ENCODE measurements at regions not wholly inside any gene's neighbourhood (a gene's known extent, or its start where the extent isn't known, plus 50 kb on each side); places are given as distances from the start of the nearest gene placed in this dataset.

DNA sequence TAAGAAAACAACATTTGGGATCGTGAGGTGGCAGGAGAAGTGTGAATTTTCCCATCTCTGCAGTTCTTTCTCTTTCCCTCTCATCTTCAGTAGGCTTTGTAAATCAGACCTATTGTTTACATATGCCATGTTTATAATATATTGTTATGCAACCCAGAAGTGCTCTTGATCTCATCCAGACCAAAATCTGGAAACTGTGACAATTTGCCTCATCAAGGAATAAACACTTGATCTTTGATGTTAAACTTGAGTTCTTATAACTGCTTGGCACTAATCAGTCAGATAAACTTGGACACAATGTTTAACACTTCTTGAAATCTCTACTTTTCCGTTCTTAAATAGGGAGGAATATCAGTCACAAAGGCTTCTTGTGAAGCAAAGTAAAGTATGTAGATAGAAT, 384.7 kb downstream of the DMRT2 start:
- ChIA-PET CTCF (no interaction called here), POLR2A (no interaction called here), RAD21 (ENCODE audit: low non-redundant PET in 1 of 2, low total read pairs in 2 of 2, uncharacterized antibody in 2 of 2, unreplicated experiment in 2 of 2) (no interaction called here)
- Histone ChIP-seq H3K27ac (ENCODE audit: low read depth, low read length) (no peak overlapping the region), H3K9me3 (ENCODE audit: control insufficient read depth in 1 of 2, insufficient read depth in 1 of 2, low read depth in 1 of 2, low read length in 2 of 2) (peaks cover 0 to 5% of the 10 kb centered on the region in 2 experiments; a peak in 2 of 4 replicates), H3K4me2 (ENCODE audit: low read length) (no peak overlapping the region), H3K79me2 (ENCODE audit: insufficient read depth, low read length) (no peaks in the 10 kb centered on the region), H3K4me1 (ENCODE audit: control insufficient read depth in 1 of 2, insufficient read depth in 2 of 2, low read length in 2 of 2) (no peaks in the 10 kb centered on the region), H3K36me3 (ENCODE audit: control insufficient read depth in 1 of 2, insufficient read depth in 2 of 2, low read length in 2 of 2) (no peaks in the 10 kb centered on the region), H4K20me1 (ENCODE audit: insufficient read depth) (no peaks in the 10 kb centered on the region), H3K27me3 (ENCODE audit: insufficient read depth, low read length) (no peaks in the 10 kb centered on the region), H2AFZ (ENCODE audit: low read depth, low read length, poor library complexity, severe bottlenecking) (no peak overlapping the region), H3K4me3 (replicated peaks in 1 of 2; ENCODE audit: low read depth in 1 of 2, low read length in 2 of 2) (no peak overlapping the region), H3K9me2 (ENCODE audit: insufficient read depth) (no peaks in the 10 kb centered on the region), H3K9ac (ENCODE audit: low read length) (no peak overlapping the region)
- DNase-seq (ENCODE audit: low read depth, low spot score) (no peak), ATAC-seq (no peak)
- TF ChIP-seq EZH2phosphoT487 (IDR thresholded peaks at IDR 0.05; ENCODE audit: borderline replicate concordance): no peak
- no peak for TF ChIP-seq SIN3A (IDR thresholded peaks at IDR 0.05; ENCODE audit: low read depth)
- TF ChIP-seq ZNF274 (IDR thresholded peaks at IDR 0.05; ENCODE audit: low read depth, low read length): no peak
- no peak for TF ChIP-seq CEBPB (IDR thresholded peaks at IDR 0.05; ENCODE audit: low read depth)
- no peak for TF ChIP-seq EGR1 (IDR thresholded peaks at IDR 0.05; ENCODE audit: low read depth)
- no peak for TF ChIP-seq ZFX (IDR thresholded peaks at IDR 0.05)
- TF ChIP-seq ELF1 (IDR thresholded peaks at IDR 0.05; ENCODE audit: borderline replicate concordance, low read depth): no peak
- TF ChIP-seq, protein P1, sequence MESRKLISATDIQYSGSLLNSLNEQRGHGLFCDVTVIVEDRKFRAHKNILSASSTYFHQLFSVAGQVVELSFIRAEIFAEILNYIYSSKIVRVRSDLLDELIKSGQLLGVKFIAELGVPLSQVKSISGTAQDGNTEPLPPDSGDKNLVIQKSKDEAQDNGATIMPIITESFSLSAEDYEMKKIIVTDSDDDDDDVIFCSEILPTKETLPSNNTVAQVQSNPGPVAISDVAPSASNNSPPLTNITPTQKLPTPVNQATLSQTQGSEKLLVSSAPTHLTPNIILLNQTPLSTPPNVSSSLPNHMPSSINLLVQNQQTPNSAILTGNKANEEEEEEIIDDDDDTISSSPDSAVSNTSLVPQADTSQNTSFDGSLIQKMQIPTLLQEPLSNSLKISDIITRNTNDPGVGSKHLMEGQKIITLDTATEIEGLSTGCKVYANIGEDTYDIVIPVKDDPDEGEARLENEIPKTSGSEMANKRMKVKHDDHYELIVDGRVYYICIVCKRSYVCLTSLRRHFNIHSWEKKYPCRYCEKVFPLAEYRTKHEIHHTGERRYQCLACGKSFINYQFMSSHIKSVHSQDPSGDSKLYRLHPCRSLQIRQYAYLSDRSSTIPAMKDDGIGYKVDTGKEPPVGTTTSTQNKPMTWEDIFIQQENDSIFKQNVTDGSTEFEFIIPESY (IDR thresholded peaks at IDR 0.05; ENCODE audit: extremely low read depth, insufficient replicate concordance, low read length): no peak
- no peak for TF ChIP-seq SRF (IDR thresholded peaks at IDR 0.05; ENCODE audit: low read depth)
- BruUV-seq (replicated peaks): no TSS peak
- intact Hi-C loops (cut with micrococcal nuclease): no loop called here

DNA sequence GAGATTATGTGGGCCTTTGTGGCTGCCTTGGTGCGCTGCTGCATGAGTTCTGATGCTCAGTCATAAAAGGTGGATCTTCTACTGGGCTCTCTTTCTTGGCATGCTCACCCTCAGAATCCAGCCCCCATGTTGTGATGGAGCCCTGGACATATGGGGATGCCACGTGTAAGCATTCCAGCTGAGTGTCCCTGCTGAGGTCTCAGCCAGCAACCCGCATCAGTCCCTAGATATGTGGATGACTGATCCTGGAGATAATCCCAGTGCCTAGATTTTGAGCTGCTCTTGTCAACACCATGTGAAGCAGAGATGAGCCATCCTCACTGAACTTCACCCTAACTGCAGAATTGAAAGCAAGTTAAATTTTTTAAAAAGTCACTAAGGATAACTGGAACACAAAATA, 390.1 kb downstream of the DMRT2 start:
- H3K9me2 ChIP-seq (ENCODE audit: insufficient read depth): no peaks in the 10 kb centered on the region
- no peaks in the 10 kb centered on the region for H3K36me3 ChIP-seq (ENCODE audit: control insufficient read depth in 1 of 2, insufficient read depth in 2 of 2, low read length in 2 of 2)
- BruUV-seq (replicated peaks): no TSS peak
- ChIA-PET CTCF (no interaction called here), POLR2A (no interaction called here), RAD21 (ENCODE audit: low non-redundant PET in 1 of 2, low total read pairs in 2 of 2, uncharacterized antibody in 2 of 2, unreplicated experiment in 2 of 2) (no interaction called here)
- H3K27ac ChIP-seq (ENCODE audit: low read depth, low read length): no peak overlapping the region
- H2AFZ ChIP-seq (ENCODE audit: low read depth, low read length, poor library complexity, severe bottlenecking): no peak overlapping the region
- intact Hi-C loops (cut with micrococcal nuclease): no loop called here
- no peaks in the 10 kb centered on the region for H4K20me1 ChIP-seq (ENCODE audit: insufficient read depth)
- H3K4me1 ChIP-seq (ENCODE audit: control insufficient read depth in 1 of 2, insufficient read depth in 2 of 2, low read length in 2 of 2): no peaks in the 10 kb centered on the region
- peaks cover 8 to 17% of the 10 kb centered on the region in 2 experiments; a peak in 2 of 4 replicates for H3K9me3 ChIP-seq (ENCODE audit: control insufficient read depth in 1 of 2, insufficient read depth in 1 of 2, low read depth in 1 of 2, low read length in 2 of 2)
- H3K27me3 ChIP-seq (ENCODE audit: insufficient read depth, low read length): no peaks in the 10 kb centered on the region
- no peak overlapping the region for H3K4me3 ChIP-seq (replicated peaks in 1 of 2; ENCODE audit: low read depth in 1 of 2, low read length in 2 of 2)
- no peak overlapping the region for H3K4me2 ChIP-seq (ENCODE audit: low read length)
- no peaks in the 10 kb centered on the region for H3K79me2 ChIP-seq (ENCODE audit: insufficient read depth, low read length)
- DNase-seq (ENCODE audit: low read depth, low spot score): no peak
- no peak overlapping the region for H3K9ac ChIP-seq (ENCODE audit: low read length)
- no peak for ATAC-seq
- TF ChIP-seq EZH2phosphoT487 (IDR thresholded peaks at IDR 0.05; ENCODE audit: borderline replicate concordance): no peak
- TF ChIP-seq CEBPB (IDR thresholded peaks at IDR 0.05; ENCODE audit: low read depth): no peak
- TF ChIP-seq, protein P2, sequence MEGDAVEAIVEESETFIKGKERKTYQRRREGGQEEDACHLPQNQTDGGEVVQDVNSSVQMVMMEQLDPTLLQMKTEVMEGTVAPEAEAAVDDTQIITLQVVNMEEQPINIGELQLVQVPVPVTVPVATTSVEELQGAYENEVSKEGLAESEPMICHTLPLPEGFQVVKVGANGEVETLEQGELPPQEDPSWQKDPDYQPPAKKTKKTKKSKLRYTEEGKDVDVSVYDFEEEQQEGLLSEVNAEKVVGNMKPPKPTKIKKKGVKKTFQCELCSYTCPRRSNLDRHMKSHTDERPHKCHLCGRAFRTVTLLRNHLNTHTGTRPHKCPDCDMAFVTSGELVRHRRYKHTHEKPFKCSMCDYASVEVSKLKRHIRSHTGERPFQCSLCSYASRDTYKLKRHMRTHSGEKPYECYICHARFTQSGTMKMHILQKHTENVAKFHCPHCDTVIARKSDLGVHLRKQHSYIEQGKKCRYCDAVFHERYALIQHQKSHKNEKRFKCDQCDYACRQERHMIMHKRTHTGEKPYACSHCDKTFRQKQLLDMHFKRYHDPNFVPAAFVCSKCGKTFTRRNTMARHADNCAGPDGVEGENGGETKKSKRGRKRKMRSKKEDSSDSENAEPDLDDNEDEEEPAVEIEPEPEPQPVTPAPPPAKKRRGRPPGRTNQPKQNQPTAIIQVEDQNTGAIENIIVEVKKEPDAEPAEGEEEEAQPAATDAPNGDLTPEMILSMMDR (IDR thresholded peaks at IDR 0.05 in 2 of 3, conservative IDR thresholded peaks at IDR 0.05 in 1 of 3; ENCODE audit: borderline replicate concordance in 1 of 3, insufficient read depth in 1 of 3, low read depth in 2 of 3, low read length in 2 of 3): no peak
- TF ChIP-seq JUND (IDR thresholded peaks at IDR 0.05): no peak
- TF ChIP-seq, protein P3, sequence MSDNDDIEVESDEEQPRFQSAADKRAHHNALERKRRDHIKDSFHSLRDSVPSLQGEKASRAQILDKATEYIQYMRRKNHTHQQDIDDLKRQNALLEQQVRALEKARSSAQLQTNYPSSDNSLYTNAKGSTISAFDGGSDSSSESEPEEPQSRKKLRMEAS (IDR thresholded peaks at IDR 0.05): no peak
- TF ChIP-seq ZNF274 (IDR thresholded peaks at IDR 0.05; ENCODE audit: low read depth, low read length): no peak
- no peak for TF ChIP-seq POLR2A (IDR thresholded peaks at IDR 0.05; ENCODE audit: borderline replicate concordance, extremely low read depth, insufficient read depth, insufficient read length)
- no peak for TF ChIP-seq TCF7L2 (IDR thresholded peaks at IDR 0.05; ENCODE audit: borderline replicate concordance, extremely low read depth, insufficient read depth, insufficient read length)
- no peak for TF ChIP-seq EZH2 (IDR thresholded peaks at IDR 0.05)
- TF ChIP-seq, protein P1 (IDR thresholded peaks at IDR 0.05; ENCODE audit: extremely low read depth, insufficient replicate concordance, low read length): no peak
- TF ChIP-seq CBX3 (IDR thresholded peaks at IDR 0.05; ENCODE audit: low read depth): no peak

Data from HCT116 (cell line).